Gastroesophageal sphincter (tissue), 4 donors: ENCODE measurements at regions not wholly inside any gene's neighbourhood (a gene's known extent, or its start where the extent isn't known, plus 50 kb on each side); places are given as distances from the start of the nearest gene placed in this dataset.

Experiments
- ATAC-seq: fragments of 150-250 bp; one replicate; pipeline ENCODE4 v1.9.1; 2016; ENCODE audit warnings: mild to moderate bottlenecking, moderate library complexity
- H3K27ac ChIP-seq, 4 donors: fragments of 200-600 bp; sonication (generic) in 3 of 4; 1 replicate in 3 of 4; 2 replicates in 1 of 4; pipeline ENCODE4 v1.5.1; 2016 to 2019
- H3K27me3 ChIP-seq: fragments of 200-600 bp; sonication (generic); one replicate; pipeline ENCODE4 v1.5.1; 2019
- H3K36me3 ChIP-seq, 2 donors: fragments of 200-600 bp; sonication (generic); one replicate each; pipeline ENCODE4 v1.5.1; 2019; ENCODE audit warnings: control low read depth in 1 of 2
- H3K4me1 ChIP-seq, 3 donors: fragments of 200-600 bp; sonication (generic); 1 replicate in 2 of 3; 2 replicates in 1 of 3; pipeline ENCODE4 v1.5.1; 2016 to 2019; ENCODE audit warnings: control low read depth in 2 of 3
- H3K4me3 ChIP-seq, 2 donors: fragments of 200-600 bp; sonication (generic); one replicate each; pipeline ENCODE4 v1.5.1; 2019; ENCODE audit warnings: mild to moderate bottlenecking in 1 of 2, moderate library complexity in 1 of 2
- H3K9me3 ChIP-seq, 3 donors: fragments of 200-600 bp; sonication (generic); one replicate each; pipeline ENCODE4 v1.5.1; 2017 to 2019; ENCODE audit warnings: control low read depth in 2 of 3
- EP300 ChIP-seq: sonication (generic); formaldehyde crosslinking; IDR thresholded peaks from one replicate; pipeline ENCODE4 v1.6.1; 2017; ENCODE audit warnings: antibody characterized with exemption, mild to moderate bottlenecking
- POLR2A ChIP-seq, 2 donors: fragments of 450-650 bp; IDR thresholded peaks; one replicate each; pipeline ENCODE4 v1.6.1; 2017; ENCODE audit warnings: antibody characterized with exemption in 2 of 2, mild to moderate bottlenecking in 2 of 2, moderate library complexity in 1 of 2
- POLR2AphosphoS5 ChIP-seq: sonication (generic); formaldehyde crosslinking; IDR thresholded peaks from one replicate; pipeline ENCODE4 v1.6.1; 2017; ENCODE audit warnings: antibody characterized with exemption
- WGBS, 2 donors: methylation state at CpG; one replicate each; pipeline ENCODE4 v1.1.5; 2018; ENCODE audit warnings: low coverage in 1 of 2; 5-methylcytosine and 5-hydroxymethylcytosine counted together
- TF ChIP-seq, protein P1 (sequence below), 4 experiments: fragments of 200-600 bp in 2 of 4; fragments of 450-650 bp in 2 of 4; sonication (generic) in 1 of 4; IDR thresholded peaks; one replicate each; pipeline ENCODE4 v1.5.1; 2017 to 2019; ENCODE audit warnings: antibody characterized with exemption in 4 of 4, mild to moderate bottlenecking in 2 of 4, moderate library complexity in 2 of 4

GRCh38 chr12:29033519-29033918, 115.6 kb upstream of the FAR2 start:
- H3K27ac ChIP-seq: no peak overlapping the region

GRCh38 chr12:29035112-29035511, 114.0 kb upstream of the FAR2 start:
- Histone ChIP-seq H3K27me3 (no peaks in the 10 kb centered on the region), H3K27ac (no peak overlapping the region), H3K9me3 (no peaks in the 10 kb centered on the region), H3K36me3 (no peaks in the 10 kb centered on the region), H3K4me1 (no peaks in the 10 kb centered on the region), H3K4me3 (no peak overlapping the region)
- WGBS, 2 donors: 33 to 43% methylated on average over 1 of the region's 1 CpG
- no peak for TF ChIP-seq POLR2A (IDR thresholded peaks at IDR 0.05)
- TF ChIP-seq, protein P1, sequence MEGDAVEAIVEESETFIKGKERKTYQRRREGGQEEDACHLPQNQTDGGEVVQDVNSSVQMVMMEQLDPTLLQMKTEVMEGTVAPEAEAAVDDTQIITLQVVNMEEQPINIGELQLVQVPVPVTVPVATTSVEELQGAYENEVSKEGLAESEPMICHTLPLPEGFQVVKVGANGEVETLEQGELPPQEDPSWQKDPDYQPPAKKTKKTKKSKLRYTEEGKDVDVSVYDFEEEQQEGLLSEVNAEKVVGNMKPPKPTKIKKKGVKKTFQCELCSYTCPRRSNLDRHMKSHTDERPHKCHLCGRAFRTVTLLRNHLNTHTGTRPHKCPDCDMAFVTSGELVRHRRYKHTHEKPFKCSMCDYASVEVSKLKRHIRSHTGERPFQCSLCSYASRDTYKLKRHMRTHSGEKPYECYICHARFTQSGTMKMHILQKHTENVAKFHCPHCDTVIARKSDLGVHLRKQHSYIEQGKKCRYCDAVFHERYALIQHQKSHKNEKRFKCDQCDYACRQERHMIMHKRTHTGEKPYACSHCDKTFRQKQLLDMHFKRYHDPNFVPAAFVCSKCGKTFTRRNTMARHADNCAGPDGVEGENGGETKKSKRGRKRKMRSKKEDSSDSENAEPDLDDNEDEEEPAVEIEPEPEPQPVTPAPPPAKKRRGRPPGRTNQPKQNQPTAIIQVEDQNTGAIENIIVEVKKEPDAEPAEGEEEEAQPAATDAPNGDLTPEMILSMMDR (IDR thresholded peaks at IDR 0.05): no peak
- TF ChIP-seq POLR2AphosphoS5: no peak
- no peak for TF ChIP-seq EP300
- ATAC-seq: no peak

More at GRCh38 chr12:29033519-29033918, 115.6 kb upstream of the FAR2 start:
- TF ChIP-seq, protein P1 (IDR thresholded peaks at IDR 0.05): no peak
- no peak for TF ChIP-seq EP300
- Histone ChIP-seq H3K9me3 (no peaks in the 10 kb centered on the region), H3K4me1 (no peaks in the 10 kb centered on the region), H3K4me3 (no peak overlapping the region), H3K27me3 (no peaks in the 10 kb centered on the region), H3K36me3 (no peaks in the 10 kb centered on the region)
- ATAC-seq: no peak
- WGBS, 2 donors: 21 to 28% methylated on average over 2 of the region's 2 CpGs

GRCh38 chr12:29039013-29039412, 110.1 kb upstream of the FAR2 start:
- Histone ChIP-seq H3K27me3 (no peaks in the 10 kb centered on the region), H3K9me3 (no peaks in the 10 kb centered on the region), H3K36me3 (no peaks in the 10 kb centered on the region), H3K4me3 (no peak overlapping the region), H3K4me1 (no peaks in the 10 kb centered on the region), H3K27ac (no peak overlapping the region)
- TF ChIP-seq POLR2AphosphoS5: no peak
- no peak for TF ChIP-seq POLR2A (IDR thresholded peaks at IDR 0.05)
- no peak for TF ChIP-seq EP300
- TF ChIP-seq, protein P1 (IDR thresholded peaks at IDR 0.05): no peak
- WGBS, 2 donors: 47 to 55% methylated on average over 3 of the region's 3 CpGs
- ATAC-seq: peak; percentile 69

- Histone ChIP-seq H3K4me1 (no peaks in the 10 kb centered on the region), H3K27me3 (no peaks in the 10 kb centered on the region), H3K4me3 (no peak overlapping the region), H3K36me3 (no peaks in the 10 kb centered on the region), H3K27ac (no peak overlapping the region), H3K9me3 (no peaks in the 10 kb centered on the region)
- TF ChIP-seq POLR2A (IDR thresholded peaks at IDR 0.05) (no peak), POLR2AphosphoS5 (no peak), EP300 (no peak)
- TF ChIP-seq, protein P1 (IDR thresholded peaks at IDR 0.05): no peak
- no peak for ATAC-seq
- 43 to 61% methylated on average over 4 of the region's 4 CpGs for WGBS, 2 donors
These were observed 107.5 kb upstream of the FAR2 start for GRCh38 chr12:29041621-29042020.

DNA sequence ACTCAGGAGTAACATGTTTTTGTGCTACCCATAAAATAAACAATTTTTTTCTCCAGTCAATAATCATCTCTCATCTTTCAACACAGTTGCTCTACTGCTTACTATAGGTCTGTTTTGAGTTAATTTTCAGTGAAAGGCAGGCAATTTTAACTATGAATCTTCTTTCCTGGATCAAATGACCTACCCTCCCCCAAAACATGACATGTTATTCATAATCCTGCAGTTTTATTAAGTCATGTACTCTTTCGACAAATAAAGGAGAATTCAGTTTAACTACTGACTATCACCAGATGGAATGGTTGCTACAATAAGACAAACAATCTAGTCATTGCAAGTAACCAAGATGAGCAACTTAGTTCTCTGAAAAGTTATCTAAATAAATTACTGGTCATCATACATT, 106.0 kb upstream of the FAR2 start:
- no peak for TF ChIP-seq EP300
- no peak for TF ChIP-seq POLR2AphosphoS5
- no peak for TF ChIP-seq POLR2A (IDR thresholded peaks at IDR 0.05)
- TF ChIP-seq, protein P1 (IDR thresholded peaks at IDR 0.05): no peak
- WGBS, 2 donors: 56 to 60% methylated on average over 1 of the region's 1 CpG
- no peaks in the 10 kb centered on the region for H3K9me3 ChIP-seq
- H3K27ac ChIP-seq: no peak overlapping the region
- H3K4me1 ChIP-seq: no peaks in the 10 kb centered on the region
- no peak overlapping the region for H3K4me3 ChIP-seq
- H3K27me3 ChIP-seq: no peaks in the 10 kb centered on the region
- H3K36me3 ChIP-seq: no peaks in the 10 kb centered on the region
- ATAC-seq: no peak
